SK-N-SH treated with all-trans-retinoic acid at 6 μM for 48 hours (cell line): ENCODE measurements at regions not wholly inside any gene's neighbourhood (a gene's known extent, or its start where the extent isn't known, plus 50 kb on each side); places are given as distances from the start of the nearest gene placed in this dataset.

Experiments
- ARNTL ChIP-seq: fragments of 450-650 bp; formaldehyde crosslinking; IDR thresholded peaks from 2 replicates; pipeline ENCODE4 v1.5.0; 2020; ENCODE audit warnings: low read depth, mild to moderate bottlenecking, moderate library complexity, borderline replicate concordance
- CSDC2 ChIP-seq: fragments of 250-450 bp; sonication (Bioruptor Pico); IDR thresholded peaks from 2 replicates; pipeline ENCODE4 v1.5.0; 2020; ENCODE audit warnings: mild to moderate bottlenecking, moderate library complexity
- ESRRG ChIP-seq: fragments of 250-450 bp; sonication (Bioruptor Pico); IDR thresholded peaks from 2 replicates; pipeline ENCODE4 v1.6.1; 2021; ENCODE audit warnings: mild to moderate bottlenecking
- GLIS3 ChIP-seq: fragments of 250-450 bp; sonication (Bioruptor Pico); IDR thresholded peaks from 2 replicates; pipeline ENCODE4 v1.5.0; 2020; ENCODE audit warnings: mild to moderate bottlenecking, moderate library complexity
- ISL1 ChIP-seq: fragments of 250-450 bp; sonication (Bioruptor Pico); IDR thresholded peaks from 2 replicates; pipeline ENCODE4 v2.1.2; 2022; ENCODE audit warnings: mild to moderate bottlenecking, moderate library complexity
- OSR1 ChIP-seq: fragments of 250-450 bp; sonication (Bioruptor Pico); IDR thresholded peaks from 2 replicates; pipeline ENCODE4 v1.8.0; 2022; ENCODE audit warnings: moderate library complexity, mild to moderate bottlenecking, inconsistent platforms
- SNAI2 ChIP-seq: fragments of 250-450 bp; sonication (Bioruptor Pico); IDR thresholded peaks from 2 replicates; pipeline ENCODE4 v1.5.0; 2020; ENCODE audit warnings: mild to moderate bottlenecking, moderate library complexity
- TCF4 ChIP-seq: fragments of 250-450 bp; sonication (Bioruptor Pico); IDR thresholded peaks from 2 replicates; pipeline ENCODE4 v1.8.0; 2021; ENCODE audit warnings: mild to moderate bottlenecking, moderate library complexity, borderline replicate concordance
- TOX ChIP-seq: fragments of 250-450 bp; sonication (Bioruptor Pico); IDR thresholded peaks from 2 replicates; pipeline ENCODE4 v1.8.0; 2021; ENCODE audit warnings: mild to moderate bottlenecking, moderate library complexity, borderline replicate concordance
- ZFP3 ChIP-seq: fragments of 250-450 bp; sonication (Bioruptor Pico); IDR thresholded peaks from 2 replicates; pipeline ENCODE4 v1.5.0; 2020; ENCODE audit warnings: mild to moderate bottlenecking, moderate library complexity

DNA sequence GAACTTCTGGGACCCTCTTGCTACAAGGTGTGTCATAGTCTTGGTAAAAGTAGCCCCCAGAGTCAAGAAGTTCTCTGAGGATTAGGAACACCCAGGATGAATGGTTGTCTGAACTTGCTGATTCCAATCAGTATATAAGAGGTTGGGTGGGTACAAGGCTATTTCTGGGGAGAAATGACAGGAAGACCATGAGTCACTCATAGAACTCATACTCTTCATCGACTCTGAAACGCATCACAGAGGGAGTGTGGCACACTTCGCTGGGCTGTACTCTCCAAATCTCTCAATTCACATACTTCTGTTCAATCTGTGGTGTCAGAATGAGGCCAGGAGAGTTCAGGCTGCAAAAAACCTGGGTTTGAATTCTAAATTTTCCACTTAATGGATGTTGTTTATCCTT is 193.2 kb upstream of the LEF1 start:
- TF ChIP-seq SNAI2 (CRISPR knock-in tag), result no peak
- no peak for TF ChIP-seq TCF4
- no peak for TF ChIP-seq TOX
- TF ChIP-seq ESRRG (CRISPR knock-in tag), result no peak
- no peak for TF ChIP-seq GLIS3 (CRISPR knock-in tag)
- no peak for TF ChIP-seq CSDC2 (CRISPR knock-in tag)
- no peak for TF ChIP-seq OSR1 (CRISPR knock-in tag)
- no peak for TF ChIP-seq ZFP3 (CRISPR knock-in tag)
- TF ChIP-seq ISL1 (CRISPR knock-in tag), result no peak
- no peak for TF ChIP-seq ARNTL (CRISPR knock-in tag)
